SK-N-MC (cell line): ENCODE measurements at regions not wholly inside any gene's neighbourhood (a gene's known extent, or its start where the extent isn't known, plus 50 kb on each side); places are given as distances from the start of the nearest gene placed in this dataset.

Source experiments
- EZH2 ChIP-seq: fragments of 200-600 bp; sonication (generic); IDR thresholded peaks from one replicate; pipeline ENCODE4 v1.6.1; 2017; ENCODE audit warnings: antibody characterized with exemption
- POLR2AphosphoS5 ChIP-seq: IDR thresholded peaks from 2 replicates; pipeline ENCODE4 v1.6.1; 2012; ENCODE audit warnings: mild to moderate bottlenecking, low read depth, low read length, borderline replicate concordance

DNA sequence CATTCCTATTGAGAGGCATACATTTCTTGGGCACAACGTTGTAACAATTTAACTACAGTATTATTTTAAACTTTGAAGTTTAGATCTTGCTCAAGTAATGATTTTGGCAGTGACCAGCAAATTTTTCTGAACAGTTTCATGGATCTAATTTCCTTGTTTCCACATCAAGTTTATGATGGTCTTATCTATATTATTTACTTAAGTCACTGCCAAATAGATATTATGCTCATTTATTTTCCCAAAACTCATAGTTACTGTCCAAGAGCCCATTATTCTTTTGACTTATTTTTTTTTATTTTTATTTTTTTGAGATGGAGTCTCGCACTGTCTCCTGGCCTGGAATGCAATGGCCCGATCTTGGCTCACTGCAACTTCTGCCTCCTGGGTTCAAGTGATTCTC lies 86.5 kb upstream of the TLE4 start:
- TF ChIP-seq EZH2 (no peak), POLR2AphosphoS5 (no peak)
